ENCODE measurements at regions not wholly inside any gene's neighbourhood (a gene's known extent, or its start where the extent isn't known, plus 50 kb on each side); places are given as distances from the start of the nearest gene placed in this dataset.

GRCh38 chr4:98779088-98779487, 120.7 kb upstream of the TSPAN5 start:
- TF ChIP-seq CTCF (IDR thresholded peaks at IDR 0.05) (no peak), POLR2AphosphoS5 (IDR thresholded peaks at IDR 0.05) (no peak), POLR2A (IDR thresholded peaks at IDR 0.05) (no peak)

All from transverse colon (tissue), 4 donors.